ENCODE measurements at regions not wholly inside any gene's neighbourhood (a gene's known extent, or its start where the extent isn't known, plus 50 kb on each side); places are given as distances from the start of the nearest gene placed in this dataset.
A peak's percentile ranks its signal among the peaks of the same experiment; 100 is the strongest.

DNA sequence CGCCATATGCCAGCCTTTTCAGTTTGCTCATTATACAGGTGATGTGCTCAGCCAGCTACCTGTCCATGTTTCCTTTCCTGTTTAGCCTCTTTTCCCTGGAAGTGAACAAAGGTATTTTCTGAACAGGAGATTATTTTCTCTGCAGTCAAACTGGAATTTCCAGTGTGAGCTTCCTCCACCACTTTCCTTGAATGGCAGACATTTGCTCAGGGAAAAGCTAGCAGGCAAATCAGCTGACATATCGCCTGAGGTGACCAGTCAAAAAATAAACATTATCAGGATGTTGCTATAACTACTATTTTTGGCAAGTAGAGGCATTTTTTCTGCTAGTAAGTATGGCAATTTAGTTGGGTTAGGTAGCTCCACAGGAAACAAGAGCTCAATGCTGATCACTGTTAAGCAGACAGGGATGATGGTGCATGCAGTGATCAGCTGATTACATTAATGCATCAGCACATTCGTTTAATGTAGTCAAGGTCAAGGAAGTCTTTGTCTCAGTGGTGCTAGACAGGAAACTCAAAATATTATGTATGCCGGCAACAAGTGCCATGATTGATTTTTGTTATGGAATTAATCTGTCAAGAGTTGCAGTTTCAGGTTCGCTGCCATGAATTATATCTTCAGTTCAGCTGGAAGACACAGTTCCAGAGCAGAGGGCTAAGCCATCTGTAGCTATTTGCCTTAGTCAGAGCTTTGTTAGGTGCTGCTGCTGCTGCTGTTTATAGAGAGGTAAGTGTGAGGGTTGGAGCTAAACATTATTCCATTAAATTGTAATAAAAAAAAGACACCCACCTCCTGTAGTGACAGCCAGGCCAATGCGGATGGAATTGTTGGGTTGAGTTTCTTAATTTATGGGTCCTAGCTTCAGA is 179.7 kb upstream of the ST6GALNAC5 start:
- Histone ChIP-seq H3K79me2 (ENCODE audit: control insufficient read depth, insufficient read depth, low read length) (no peaks in the 10 kb centered on the region), H3K4me2 (ENCODE audit: insufficient read depth, low read length) (no peak overlapping the region), H2AFZ (ENCODE audit: low read depth, low read length) (no peak overlapping the region), H3K27ac (ENCODE audit: insufficient read depth, low read depth, low read length) (no peak overlapping the region), H3K36me3 (ENCODE audit: control insufficient read depth in 2 of 2, extremely low read depth in 1 of 2, insufficient read depth in 2 of 2, low read length in 2 of 2) (no peaks in the 10 kb centered on the region), H3K9ac (replicated peaks; ENCODE audit: extremely low read depth, insufficient read depth, low read length) (no peak overlapping the region), H3K4me1 (ENCODE audit: control insufficient read depth, extremely low read depth, insufficient read depth, low read length) (no peaks in the 10 kb centered on the region), H3K4me3 (replicated peaks in 1 of 3; ENCODE audit: insufficient read depth in 1 of 3, low read depth in 1 of 3, low read length in 3 of 3) (no peak overlapping the region), H3K9me1 (replicated peaks; ENCODE audit: control insufficient read depth, extremely low read depth, insufficient read depth, low read length) (no peaks in the 10 kb centered on the region), H3K27me3 (ENCODE audit: control insufficient read depth in 2 of 2, insufficient read depth in 2 of 2, low read length in 2 of 2) (no peaks in the 10 kb centered on the region), H3K9me3 (replicated peaks; ENCODE audit: control insufficient read depth, insufficient read depth, low read length) (no peaks in the 10 kb centered on the region), H4K20me1 (replicated peaks; ENCODE audit: control insufficient read depth, extremely low read depth, insufficient read depth, low read length) (no peaks in the 10 kb centered on the region)
- TF ChIP-seq POLR2A (IDR thresholded peaks at IDR 0.05; ENCODE audit: low read depth, low read length) = no peak
- TF ChIP-seq, protein P1, sequence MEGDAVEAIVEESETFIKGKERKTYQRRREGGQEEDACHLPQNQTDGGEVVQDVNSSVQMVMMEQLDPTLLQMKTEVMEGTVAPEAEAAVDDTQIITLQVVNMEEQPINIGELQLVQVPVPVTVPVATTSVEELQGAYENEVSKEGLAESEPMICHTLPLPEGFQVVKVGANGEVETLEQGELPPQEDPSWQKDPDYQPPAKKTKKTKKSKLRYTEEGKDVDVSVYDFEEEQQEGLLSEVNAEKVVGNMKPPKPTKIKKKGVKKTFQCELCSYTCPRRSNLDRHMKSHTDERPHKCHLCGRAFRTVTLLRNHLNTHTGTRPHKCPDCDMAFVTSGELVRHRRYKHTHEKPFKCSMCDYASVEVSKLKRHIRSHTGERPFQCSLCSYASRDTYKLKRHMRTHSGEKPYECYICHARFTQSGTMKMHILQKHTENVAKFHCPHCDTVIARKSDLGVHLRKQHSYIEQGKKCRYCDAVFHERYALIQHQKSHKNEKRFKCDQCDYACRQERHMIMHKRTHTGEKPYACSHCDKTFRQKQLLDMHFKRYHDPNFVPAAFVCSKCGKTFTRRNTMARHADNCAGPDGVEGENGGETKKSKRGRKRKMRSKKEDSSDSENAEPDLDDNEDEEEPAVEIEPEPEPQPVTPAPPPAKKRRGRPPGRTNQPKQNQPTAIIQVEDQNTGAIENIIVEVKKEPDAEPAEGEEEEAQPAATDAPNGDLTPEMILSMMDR (IDR thresholded peaks at IDR 0.05; ENCODE audit: extremely low read depth in 1 of 2, insufficient read depth in 1 of 2, low read depth in 1 of 2, low read length in 2 of 2) = no peak
- TF ChIP-seq POLR2AphosphoS5 (IDR thresholded peaks at IDR 0.05; ENCODE audit: insufficient read depth, low read depth, low read length) = no peak
- no peak for TF ChIP-seq EZH2 (IDR thresholded peaks at IDR 0.05; ENCODE audit: borderline replicate concordance, low read depth, low read length, severe bottlenecking)
- no peak for TF ChIP-seq JUN (IDR thresholded peaks at IDR 0.05; ENCODE audit: borderline replicate concordance, insufficient read depth, insufficient read length, low read depth)
- TF ChIP-seq, protein P2, sequence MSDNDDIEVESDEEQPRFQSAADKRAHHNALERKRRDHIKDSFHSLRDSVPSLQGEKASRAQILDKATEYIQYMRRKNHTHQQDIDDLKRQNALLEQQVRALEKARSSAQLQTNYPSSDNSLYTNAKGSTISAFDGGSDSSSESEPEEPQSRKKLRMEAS (IDR thresholded peaks at IDR 0.05; ENCODE audit: insufficient read depth, insufficient read length) = no peak
- no peak for TF ChIP-seq GATA2 (IDR thresholded peaks at IDR 0.05; ENCODE audit: insufficient read depth, insufficient read length, low read depth, low read length)
- no peak for TF ChIP-seq MYC (IDR thresholded peaks at IDR 0.05; ENCODE audit: low read depth, low read length)
- TF ChIP-seq FOS (IDR thresholded peaks at IDR 0.05; ENCODE audit: borderline replicate concordance, insufficient read depth, low read length) = no peak
- FAIRE-seq = no peak
- CTCF ChIA-PET = interaction anchor here (1.4 to 1.6 kb wide), 2 partner anchors 10 to 24 kb away, joined by 4 to 5 read pairs; no protein-coding TSS in a partner anchor
- intact Hi-C loops (cut with micrococcal nuclease) (no loop called here), dilution Hi-C loops (cut with MboI; ENCODE audit: extremely low pct_ligation_motif_present, low sequenced_read_pairs) (no loop called here)
- BruUV-seq (replicated peaks) = no TSS peak
- POLR2A ChIA-PET = interaction anchor here (0.6 kb wide), 1 partner anchor 741 kb away, joined by 3 read pairs; no protein-coding TSS in a partner anchor
- DNase-seq (ENCODE audit: low read depth, low spot score) = peak; percentile 41
